GM12865 (cell line): ENCODE measurements at regions not wholly inside any gene's neighbourhood (a gene's known extent, or its start where the extent isn't known, plus 50 kb on each side); places are given as distances from the start of the nearest gene placed in this dataset.

Source experiments
- DNase-seq: peaks from one replicate; pipeline ENCODE4 v3.0.0; 2010; ENCODE audit warnings: low read depth
- H3K4me3 ChIP-seq: 2 replicates; pipeline ENCODE4 v1.5.1; 2011; ENCODE audit warnings: mild to moderate bottlenecking, low read depth, low read length, control low read depth
- TF ChIP-seq, protein P1 (sequence below): IDR thresholded peaks from 2 replicates; pipeline ENCODE4 v1.5.1; 2011; ENCODE audit warnings: low read length, control low read depth, low read depth, inconsistent platforms; ENCODE audit not compliant: insufficient read depth; ENCODE audit errors: missing control alignments

DNA sequence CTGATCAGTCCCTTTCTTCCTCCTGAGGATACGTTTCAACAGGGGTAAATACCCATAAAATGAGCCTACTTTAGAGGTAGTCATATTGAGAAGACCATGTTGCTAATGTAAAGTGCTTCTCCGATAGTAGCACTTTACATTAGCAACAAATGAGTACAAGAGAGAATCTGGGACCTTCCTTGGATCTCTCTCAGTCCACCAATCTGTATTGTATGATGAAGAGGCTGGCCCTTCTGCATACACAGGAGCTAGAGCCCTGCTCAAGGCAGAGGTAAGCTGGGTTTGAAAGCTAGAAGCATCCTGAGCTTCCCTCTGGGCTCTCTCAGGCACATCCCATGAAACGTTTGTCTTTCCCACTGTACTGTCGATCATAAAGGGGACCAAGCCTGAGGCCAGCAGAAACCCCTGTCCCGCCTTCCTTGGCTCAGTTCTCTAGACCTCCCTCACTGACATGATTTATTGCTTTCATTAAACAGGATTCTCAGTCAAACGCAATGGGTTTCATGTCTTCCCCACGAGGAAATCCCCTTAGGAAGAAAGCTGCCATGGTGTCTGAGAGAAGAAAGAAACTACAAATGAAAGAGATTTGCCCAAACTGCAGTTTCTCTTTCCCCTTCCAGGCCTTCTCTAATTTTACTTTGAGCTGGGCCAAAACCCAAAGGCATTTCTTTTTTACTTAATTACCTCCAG, 62.8 kb upstream of the BCAR3 start:
- TF ChIP-seq, protein P1, sequence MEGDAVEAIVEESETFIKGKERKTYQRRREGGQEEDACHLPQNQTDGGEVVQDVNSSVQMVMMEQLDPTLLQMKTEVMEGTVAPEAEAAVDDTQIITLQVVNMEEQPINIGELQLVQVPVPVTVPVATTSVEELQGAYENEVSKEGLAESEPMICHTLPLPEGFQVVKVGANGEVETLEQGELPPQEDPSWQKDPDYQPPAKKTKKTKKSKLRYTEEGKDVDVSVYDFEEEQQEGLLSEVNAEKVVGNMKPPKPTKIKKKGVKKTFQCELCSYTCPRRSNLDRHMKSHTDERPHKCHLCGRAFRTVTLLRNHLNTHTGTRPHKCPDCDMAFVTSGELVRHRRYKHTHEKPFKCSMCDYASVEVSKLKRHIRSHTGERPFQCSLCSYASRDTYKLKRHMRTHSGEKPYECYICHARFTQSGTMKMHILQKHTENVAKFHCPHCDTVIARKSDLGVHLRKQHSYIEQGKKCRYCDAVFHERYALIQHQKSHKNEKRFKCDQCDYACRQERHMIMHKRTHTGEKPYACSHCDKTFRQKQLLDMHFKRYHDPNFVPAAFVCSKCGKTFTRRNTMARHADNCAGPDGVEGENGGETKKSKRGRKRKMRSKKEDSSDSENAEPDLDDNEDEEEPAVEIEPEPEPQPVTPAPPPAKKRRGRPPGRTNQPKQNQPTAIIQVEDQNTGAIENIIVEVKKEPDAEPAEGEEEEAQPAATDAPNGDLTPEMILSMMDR, result no peak
- DNase-seq, result peak; percentile 47
- H3K4me3 ChIP-seq, result no peak overlapping the region

DNA sequence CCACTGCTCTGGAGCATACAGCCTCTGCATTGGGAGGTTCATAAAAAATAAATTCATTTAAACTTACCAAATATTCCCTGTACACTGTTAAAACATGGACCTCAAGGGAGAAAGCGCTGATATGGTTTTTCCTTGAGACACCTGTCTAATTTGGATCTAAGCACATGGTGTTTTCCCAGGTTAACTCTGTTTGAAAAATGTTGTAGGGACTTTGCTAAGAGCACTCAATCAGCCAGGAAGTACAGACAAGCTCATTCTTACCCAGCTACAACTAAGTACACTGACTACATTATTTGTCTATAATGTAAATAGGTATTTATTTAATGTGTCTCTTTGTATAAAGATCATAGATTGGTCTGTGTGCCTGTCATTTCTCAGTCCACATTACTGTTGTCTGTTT, 61.8 kb upstream of the BCAR3 start:
- H3K4me3 ChIP-seq, result no peak overlapping the region
- DNase-seq, result no peak
- TF ChIP-seq, protein P1, result no peak

DNA sequence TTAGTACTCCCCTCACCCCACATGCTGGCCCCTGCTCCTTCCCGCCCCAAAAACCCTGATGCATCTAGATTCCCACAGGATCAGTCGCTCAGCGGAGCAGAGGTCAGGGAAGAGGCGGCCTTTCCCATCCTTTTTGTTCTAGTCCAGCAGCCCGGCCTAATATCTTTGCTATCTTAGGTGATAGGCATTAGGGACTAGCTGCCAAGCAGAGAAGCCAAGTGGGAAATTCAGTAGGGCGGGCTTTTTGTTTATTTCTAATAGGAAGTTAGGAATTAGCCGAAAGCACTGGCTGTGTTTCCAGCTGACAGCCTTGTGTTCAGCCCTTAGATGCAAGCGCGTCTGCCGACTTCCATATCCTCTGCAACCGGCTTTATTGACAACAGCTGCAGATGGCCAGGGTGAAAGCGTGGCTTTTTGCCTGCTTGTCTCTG, 59.0 kb upstream of the BCAR3 start:
- DNase-seq, result no peak
- TF ChIP-seq, protein P1, result no peak
- H3K4me3 ChIP-seq, result no peak overlapping the region

DNA sequence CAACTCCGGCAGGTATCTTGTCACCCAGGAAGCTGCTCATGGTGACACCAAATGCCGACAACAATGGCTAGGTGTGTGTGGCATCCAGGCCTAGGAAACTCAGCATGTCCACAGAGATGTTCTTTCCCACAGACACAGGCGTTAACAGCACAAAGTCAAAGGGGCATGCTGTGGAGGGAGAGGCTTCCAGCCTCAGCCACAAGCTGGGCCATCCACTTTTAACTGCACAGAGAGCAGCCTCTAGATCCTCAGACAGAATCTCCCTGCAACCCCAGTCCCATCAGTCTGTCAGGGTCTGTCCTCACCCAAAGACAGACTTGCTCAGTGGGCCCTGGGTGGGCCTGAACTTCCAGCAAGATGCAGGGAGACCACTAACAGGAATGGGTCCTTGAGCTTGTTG, 58.5 kb upstream of the BCAR3 start:
- TF ChIP-seq, protein P1, result no peak

DNA sequence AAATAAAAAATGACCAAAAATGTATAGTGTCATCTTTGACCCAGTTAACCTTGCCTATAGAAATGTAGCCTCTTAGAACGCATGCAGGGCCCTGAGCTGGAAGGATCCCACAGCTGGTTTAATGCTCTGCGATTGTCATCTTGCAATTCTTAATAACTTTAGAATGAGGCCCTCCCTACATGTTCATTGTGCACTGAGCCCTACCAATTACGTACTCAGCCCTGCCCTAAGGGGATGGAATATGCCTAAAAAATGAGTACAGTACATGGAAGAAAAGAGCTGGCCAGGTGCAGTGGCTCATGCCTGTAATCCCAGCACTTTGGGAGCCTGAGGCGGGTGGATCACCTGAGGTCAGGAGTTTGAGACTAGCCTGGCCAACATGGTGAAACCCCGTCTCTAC, 57.8 kb upstream of the BCAR3 start:
- no peak for DNase-seq
- H3K4me3 ChIP-seq, result no peak overlapping the region
- TF ChIP-seq, protein P1, result no peak

More for the DNA sequence above, 58.5 kb upstream of the BCAR3 start:
- H3K4me3 ChIP-seq, result no peak overlapping the region
- no peak for DNase-seq

DNA sequence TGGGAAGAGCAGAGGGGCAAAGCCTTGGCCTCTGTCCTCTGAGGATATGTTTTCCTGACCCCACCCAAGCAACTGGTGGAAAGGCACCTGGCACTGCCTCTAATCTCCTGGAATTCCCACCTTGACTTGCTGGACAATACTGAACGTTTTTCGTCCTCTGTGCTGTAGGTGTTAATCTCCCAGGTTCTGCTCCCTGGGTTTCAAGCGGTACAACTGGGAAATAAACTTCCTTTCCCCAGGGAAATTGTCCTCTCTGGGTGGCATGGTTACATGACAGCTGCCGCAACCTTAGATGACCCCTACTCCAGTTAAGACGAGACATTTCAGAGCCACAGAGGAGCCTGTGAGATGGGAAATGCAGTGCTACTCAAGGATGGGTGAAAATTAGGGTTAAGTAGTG, 57.3 kb upstream of the BCAR3 start:
- TF ChIP-seq, protein P1, result no peak
- H3K4me3 ChIP-seq, result no peak overlapping the region
- DNase-seq, result no peak

DNA sequence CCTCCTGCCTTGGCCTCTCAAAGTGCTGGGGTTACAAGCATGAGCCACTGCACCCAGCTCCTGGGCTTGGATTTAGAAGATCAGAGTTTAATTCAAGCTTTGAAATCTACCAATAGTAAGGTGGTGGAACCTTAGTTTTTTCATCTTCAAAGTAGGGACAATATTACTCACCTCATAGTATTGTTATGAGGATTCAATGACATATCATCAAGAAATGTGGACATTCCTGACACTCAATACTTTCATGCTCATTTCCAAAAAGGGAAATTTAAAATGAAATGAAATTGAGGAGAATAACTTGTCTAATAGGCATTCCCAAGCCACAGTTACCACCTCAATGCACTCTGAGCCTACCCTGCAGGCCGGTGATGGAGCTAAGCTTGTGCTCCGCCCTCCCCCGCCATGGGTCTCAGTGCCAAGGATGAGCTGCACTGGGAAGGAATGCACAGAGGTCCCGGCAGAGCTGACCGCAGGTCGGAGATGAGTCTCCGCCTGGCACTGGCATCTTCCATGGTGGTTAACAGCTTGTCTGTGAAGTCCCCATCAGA, 56.5 kb upstream of the BCAR3 start:
- TF ChIP-seq, protein P1, result no peak
- no peak for DNase-seq
- H3K4me3 ChIP-seq, result no peak overlapping the region
